Mesendoderm (in vitro differentiated cells): ENCODE measurements at regions not wholly inside any gene's neighbourhood (a gene's known extent, or its start where the extent isn't known, plus 50 kb on each side); places are given as distances from the start of the nearest gene placed in this dataset.
A peak's percentile ranks its signal among the peaks of the same experiment; 100 is the strongest.

Experiments used
- DNase-seq: peaks from one replicate; pipeline ENCODE4 v3.0.0; 2013
- H2AK5ac ChIP-seq: 2 replicates; pipeline ENCODE4 v1.6.1; 2013; ENCODE audit warnings: low read length, inconsistent platforms
- H2BK120ac ChIP-seq: 2 replicates; pipeline ENCODE4 v1.6.1; 2013; ENCODE audit warnings: low read depth, mild to moderate bottlenecking, low read length, moderate library complexity, mixed read lengths
- H2BK15ac ChIP-seq: replicated peaks from 2 replicates; pipeline ENCODE4 v1.6.1; 2013; ENCODE audit warnings: low read depth, mild to moderate bottlenecking, moderate library complexity
- H2BK5ac ChIP-seq: 2 replicates; pipeline ENCODE4 v1.6.1; 2013; ENCODE audit warnings: low read length, inconsistent platforms
- H3K18ac ChIP-seq: 2 replicates; pipeline ENCODE4 v1.6.1; 2013; ENCODE audit warnings: mild to moderate bottlenecking, low read length, mixed read lengths
- H3K23ac ChIP-seq: one replicate; pipeline ENCODE4 v1.6.1; 2013; ENCODE audit warnings: low read length
- H3K27ac ChIP-seq: 2 replicates; pipeline ENCODE4 v1.5.1; 2013; ENCODE audit warnings: low read depth, mild to moderate bottlenecking, inconsistent platforms, low read length, moderate library complexity
- H3K27me3 ChIP-seq: 2 replicates; pipeline ENCODE4 v1.6.1; 2013; ENCODE audit warnings: low read length, control low read depth, mild to moderate bottlenecking, inconsistent platforms; ENCODE audit not compliant: insufficient read depth, poor library complexity
- H3K36me3 ChIP-seq: 2 replicates; pipeline ENCODE4 v1.6.1; 2013; ENCODE audit warnings: low read length, inconsistent platforms; ENCODE audit not compliant: control insufficient read depth, insufficient read depth
- H3K4ac ChIP-seq: one replicate; pipeline ENCODE4 v1.6.1; 2013; ENCODE audit warnings: low read depth, mild to moderate bottlenecking, low read length, moderate library complexity
- H3K4me1 ChIP-seq: 2 replicates; pipeline ENCODE4 v1.6.1; 2013; ENCODE audit warnings: low read depth, low read length, inconsistent platforms; ENCODE audit not compliant: control insufficient read depth
- H3K4me2 ChIP-seq: 2 replicates; pipeline ENCODE4 v1.6.1; 2013; ENCODE audit warnings: low read length
- H3K4me3 ChIP-seq: 2 replicates; pipeline ENCODE4 v1.5.1; 2013; ENCODE audit warnings: mild to moderate bottlenecking, low read length
- H3K56ac ChIP-seq: one replicate; pipeline ENCODE4 v1.6.1; 2013; ENCODE audit warnings: low read length
- H3K79me1 ChIP-seq: 2 replicates; pipeline ENCODE4 v1.6.1; 2013; ENCODE audit warnings: low read length, inconsistent platforms
- H3K79me2 ChIP-seq: 2 replicates; pipeline ENCODE4 v1.6.1; 2013; ENCODE audit warnings: mild to moderate bottlenecking, low read length; ENCODE audit not compliant: control insufficient read depth, insufficient read depth
- H3K9ac ChIP-seq: 2 replicates; pipeline ENCODE4 v1.6.1; 2013; ENCODE audit warnings: low read length, inconsistent platforms
- H4K5ac ChIP-seq: one replicate; pipeline ENCODE4 v1.6.1; 2013; ENCODE audit warnings: low read length
- H4K8ac ChIP-seq: one replicate; pipeline ENCODE4 v1.6.1; 2013; ENCODE audit warnings: low read depth, mild to moderate bottlenecking, control low read depth, low read length, moderate library complexity
- WGBS: extraction: QIAGEN DNeasy Blood & Tissue Kit; methylation state at CpG from one replicate; pipeline ENCODE4 v1.1.7; 2013; ENCODE audit warnings: low lambda C conversion rate, missing lambda C conversion rate; ENCODE audit not compliant: insufficient coverage; ENCODE audit errors: extremely low coverage; 5-methylcytosine and 5-hydroxymethylcytosine counted together

DNA sequence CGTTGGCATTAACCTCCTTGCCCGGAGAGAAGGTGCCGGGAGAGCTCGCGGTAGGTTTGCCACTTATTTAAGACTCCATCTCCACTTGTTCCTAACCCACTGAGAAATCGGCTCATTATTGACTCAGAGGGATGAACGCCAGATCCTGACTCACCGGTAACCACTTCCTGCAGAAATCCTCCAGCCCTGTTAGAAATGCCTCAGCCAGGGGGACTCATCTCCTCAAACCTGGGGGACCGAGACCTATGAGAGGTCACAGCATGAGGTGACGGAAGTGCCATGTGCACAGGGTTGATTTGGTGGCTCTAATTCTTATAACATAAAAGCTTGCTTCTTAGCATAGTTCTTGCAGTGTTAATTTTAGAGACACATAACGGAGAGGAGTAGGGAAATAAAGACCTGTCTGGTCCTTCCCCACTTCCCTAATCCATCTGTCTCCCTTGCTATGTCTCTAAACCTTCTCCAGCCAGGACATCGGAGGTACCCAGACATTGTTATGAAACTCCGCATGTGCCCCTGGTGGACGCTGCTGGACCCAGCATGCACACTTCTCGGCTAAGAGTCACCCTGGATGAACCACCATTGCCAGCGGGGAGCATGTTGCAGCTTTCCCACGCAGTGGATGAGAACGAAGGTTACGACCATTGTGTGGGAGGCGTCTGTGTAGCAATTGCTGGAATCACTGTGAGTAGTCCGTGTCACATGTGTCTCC, 158.9 kb downstream of the EFNB2 start:
- no peak overlapping the region for H2BK15ac ChIP-seq
- no peak overlapping the region for H4K5ac ChIP-seq
- H3K27me3 ChIP-seq = no peaks in the 10 kb centered on the region
- DNase-seq = peak; percentile 33
- H2AK5ac ChIP-seq = no peak overlapping the region
- H3K9ac ChIP-seq = no peak overlapping the region
- no peaks in the 10 kb centered on the region for H3K79me1 ChIP-seq
- H4K8ac ChIP-seq = no peak overlapping the region
- H3K4me3 ChIP-seq = no peak overlapping the region
- no peak overlapping the region for H3K4ac ChIP-seq
- no peak overlapping the region for H3K27ac ChIP-seq
- no peaks in the 10 kb centered on the region for H3K79me2 ChIP-seq
- no peak overlapping the region for H3K4me2 ChIP-seq
- no peak overlapping the region for H3K18ac ChIP-seq
- H3K4me1 ChIP-seq = no peaks in the 10 kb centered on the region
- no CpG with 5 or more reads among the region's 21 CpGs for WGBS
- no peak overlapping the region for H3K23ac ChIP-seq
- H2BK120ac ChIP-seq = no peak overlapping the region
- no peaks in the 10 kb centered on the region for H3K36me3 ChIP-seq
- no peak overlapping the region for H3K56ac ChIP-seq
- H2BK5ac ChIP-seq = no peak overlapping the region

DNA sequence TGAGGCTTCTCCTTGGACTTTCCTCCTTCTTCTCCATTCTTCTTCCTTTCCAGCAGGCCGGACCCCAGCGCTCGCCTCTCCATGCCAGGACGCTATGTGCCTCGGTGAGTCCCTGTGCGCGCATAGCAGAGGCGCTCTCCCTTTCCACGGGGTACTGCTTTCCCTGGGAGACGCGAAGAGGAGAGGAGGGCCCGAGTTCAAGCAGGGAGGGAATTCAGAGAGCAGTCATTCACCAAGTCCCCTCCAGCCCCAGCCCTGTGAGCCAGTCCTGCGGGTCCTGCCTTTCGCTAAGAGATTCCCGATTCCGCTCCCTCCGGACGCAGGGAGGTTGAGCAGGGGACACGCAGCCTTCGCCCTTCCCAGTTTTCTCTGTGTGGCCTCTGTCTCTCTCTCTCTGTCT, 160.4 kb downstream of the EFNB2 start:
- no peak overlapping the region for H3K23ac ChIP-seq
- no peaks in the 10 kb centered on the region for H3K79me1 ChIP-seq
- H2BK120ac ChIP-seq = no peak overlapping the region
- H3K4me3 ChIP-seq = no peak overlapping the region
- H3K18ac ChIP-seq = no peak overlapping the region
- H3K4ac ChIP-seq = no peak overlapping the region
- no peak overlapping the region for H2BK15ac ChIP-seq
- no peak overlapping the region for H4K5ac ChIP-seq
- H2AK5ac ChIP-seq = no peak overlapping the region
- no peak overlapping the region for H2BK5ac ChIP-seq
- no peak overlapping the region for H3K56ac ChIP-seq
- H3K36me3 ChIP-seq = no peaks in the 10 kb centered on the region
- no peaks in the 10 kb centered on the region for H3K79me2 ChIP-seq
- H4K8ac ChIP-seq = no peak overlapping the region
- no peaks in the 10 kb centered on the region for H3K4me1 ChIP-seq
- no peak for DNase-seq
- no peak overlapping the region for H3K9ac ChIP-seq
- H3K27ac ChIP-seq = no peak overlapping the region
- no peaks in the 10 kb centered on the region for H3K27me3 ChIP-seq
- H3K4me2 ChIP-seq = no peak overlapping the region
- no CpG with 5 or more reads among the region's 20 CpGs for WGBS

DNA sequence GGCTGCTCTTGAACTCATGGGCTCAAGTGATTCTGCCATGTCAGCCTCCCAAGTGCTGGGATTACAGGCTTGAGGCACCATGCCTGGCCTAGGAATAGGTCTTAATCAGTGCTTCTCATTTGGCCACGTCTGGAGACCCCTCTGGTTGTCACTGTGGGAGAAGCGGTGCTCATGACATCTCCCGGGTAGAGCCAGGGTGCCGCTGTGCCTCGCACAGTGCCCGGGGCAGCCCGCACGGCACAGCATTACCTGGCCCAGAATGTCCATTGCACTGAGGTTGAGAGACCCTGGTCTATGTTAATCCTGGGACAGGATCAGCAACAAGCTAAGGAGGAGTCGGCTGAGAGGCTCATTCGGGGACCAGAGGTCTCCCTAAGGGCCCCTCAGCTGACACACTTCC, 160.8 kb downstream of the EFNB2 start:
- Histone ChIP-seq H3K18ac (no peak overlapping the region), H3K4me1 (no peaks in the 10 kb centered on the region), H3K79me1 (no peaks in the 10 kb centered on the region), H2BK15ac (no peak overlapping the region), H4K8ac (no peak overlapping the region), H2BK120ac (no peak overlapping the region), H2BK5ac (no peak overlapping the region), H4K5ac (no peak overlapping the region), H3K4me2 (no peak overlapping the region), H3K23ac (no peak overlapping the region), H3K79me2 (no peaks in the 10 kb centered on the region), H3K27ac (no peak overlapping the region), H3K56ac (no peak overlapping the region), H2AK5ac (no peak overlapping the region), H3K4ac (no peak overlapping the region), H3K9ac (no peak overlapping the region), H3K27me3 (no peaks in the 10 kb centered on the region), H3K4me3 (no peak overlapping the region), H3K36me3 (no peaks in the 10 kb centered on the region)
- no peak for DNase-seq
- WGBS = no CpG with 5 or more reads among the region's 10 CpGs

DNA sequence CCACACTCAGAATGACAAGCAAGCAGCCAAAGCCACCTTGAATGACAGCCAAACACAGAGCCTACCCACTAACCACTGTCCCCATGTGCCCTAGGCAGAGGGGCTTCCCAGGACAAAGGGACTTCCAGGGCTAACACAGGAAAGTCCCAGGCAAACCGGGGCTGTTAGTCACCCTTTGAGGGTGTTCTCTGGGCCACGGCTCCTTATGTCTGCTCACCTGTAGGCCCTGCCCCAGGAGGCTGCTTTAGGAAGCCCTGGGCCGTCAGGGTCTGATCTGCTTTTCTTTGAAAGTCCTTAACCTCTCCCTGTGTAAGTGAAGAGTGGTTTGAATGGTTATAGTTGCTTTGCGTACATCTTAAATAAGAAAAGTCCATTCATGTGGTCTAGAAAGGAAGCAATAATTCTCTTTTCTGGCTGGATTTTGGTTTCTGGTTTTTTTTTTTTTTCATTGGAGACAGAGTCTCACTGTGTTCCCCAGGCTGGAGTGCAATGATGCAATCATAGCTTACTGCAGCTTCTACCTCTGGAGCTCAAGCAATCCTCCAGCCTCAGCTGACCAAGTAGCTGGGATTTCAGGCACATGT, 161.4 kb downstream of the EFNB2 start:
- Histone ChIP-seq H3K27ac (no peak overlapping the region), H2BK5ac (no peak overlapping the region), H3K56ac (no peak overlapping the region), H3K79me1 (no peaks in the 10 kb centered on the region), H3K4me3 (no peak overlapping the region), H3K4ac (no peak overlapping the region), H4K5ac (no peak overlapping the region), H3K9ac (no peak overlapping the region), H3K79me2 (no peaks in the 10 kb centered on the region), H2BK120ac (no peak overlapping the region), H3K36me3 (no peaks in the 10 kb centered on the region), H3K4me2 (no peak overlapping the region), H2AK5ac (no peak overlapping the region), H3K4me1 (no peaks in the 10 kb centered on the region), H4K8ac (no peak overlapping the region), H3K23ac (no peak overlapping the region), H2BK15ac (no peak overlapping the region), H3K27me3 (no peaks in the 10 kb centered on the region), H3K18ac (no peak overlapping the region)
- no CpG with 5 or more reads among the region's 4 CpGs for WGBS
- DNase-seq = no peak

DNA sequence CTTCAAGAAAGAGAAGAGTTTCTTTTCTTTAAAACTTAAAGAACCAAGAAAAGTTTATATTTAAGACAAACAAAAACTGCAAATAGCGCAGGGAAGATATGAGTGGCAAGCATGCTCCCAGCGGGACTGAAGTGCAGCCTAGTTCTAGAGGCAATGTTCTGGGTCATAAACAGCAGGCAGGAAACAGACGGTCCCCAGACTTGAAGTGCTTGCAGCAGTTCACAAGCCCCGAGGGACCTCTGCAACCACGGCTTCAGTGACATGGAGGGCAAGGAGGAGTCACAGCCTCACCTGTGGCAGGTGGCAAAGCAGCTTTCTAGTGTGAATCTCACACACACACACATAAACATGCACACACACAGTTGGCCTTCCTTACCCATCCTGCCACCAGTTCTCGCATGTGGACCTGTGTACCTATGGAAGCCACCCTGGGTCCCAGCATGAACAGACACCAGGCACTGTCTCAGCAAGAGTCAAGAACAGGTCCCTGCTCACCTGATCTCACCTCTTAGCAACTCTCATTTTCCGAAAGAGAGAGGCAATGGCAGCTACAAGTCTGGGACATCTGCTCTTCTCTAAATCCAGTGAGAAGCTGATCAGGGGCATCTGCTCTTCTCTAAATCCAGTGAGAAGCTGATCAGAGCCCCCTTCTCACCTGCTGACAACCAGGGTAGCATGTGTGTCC, 162.0 kb downstream of the EFNB2 start:
- H3K4me1 ChIP-seq = no peaks in the 10 kb centered on the region
- no peak overlapping the region for H3K9ac ChIP-seq
- H3K27ac ChIP-seq = no peak overlapping the region
- no peaks in the 10 kb centered on the region for H3K36me3 ChIP-seq
- H3K18ac ChIP-seq = no peak overlapping the region
- no peaks in the 10 kb centered on the region for H3K79me1 ChIP-seq
- no peaks in the 10 kb centered on the region for H3K79me2 ChIP-seq
- H2AK5ac ChIP-seq = no peak overlapping the region
- H2BK120ac ChIP-seq = no peak overlapping the region
- peak overlapping the region; percentile 1 for H3K23ac ChIP-seq
- no peak overlapping the region for H2BK5ac ChIP-seq
- no peak overlapping the region for H3K4ac ChIP-seq
- no peak overlapping the region for H3K4me3 ChIP-seq
- no peak for DNase-seq
- no peak overlapping the region for H3K4me2 ChIP-seq
- H2BK15ac ChIP-seq = no peak overlapping the region
- WGBS = no CpG with 5 or more reads among the region's 7 CpGs
- H4K5ac ChIP-seq = no peak overlapping the region
- H3K56ac ChIP-seq = no peak overlapping the region
- no peak overlapping the region for H4K8ac ChIP-seq
- H3K27me3 ChIP-seq = no peaks in the 10 kb centered on the region
